HG03378 (cell line): ENCODE measurements at regions not wholly inside any gene's neighbourhood (a gene's known extent, or its start where the extent isn't known, plus 50 kb on each side); places are given as distances from the start of the nearest gene placed in this dataset.
"Not testable (repeated sequence)": the region's sequence is repeated elsewhere in the genome, so short reads cannot be mapped to it uniquely, and the experiment has no call there.

Source experiments
- ATAC-seq: cut with Tn5 transposase; IDR thresholded peaks from one replicate; pipeline ENCODE4 v1.9.1; 2021; ENCODE audit warnings: mild to moderate bottlenecking, moderate library complexity; ENCODE audit not compliant: unreplicated experiment

GRCh38 chr6:26173836-26174145, 86.6 kb downstream of the HFE start:
- no peak for ATAC-seq

GRCh38 chr6:26175033-26175427, 87.8 kb downstream of the HFE start:
- ATAC-seq, result no peak

DNA sequence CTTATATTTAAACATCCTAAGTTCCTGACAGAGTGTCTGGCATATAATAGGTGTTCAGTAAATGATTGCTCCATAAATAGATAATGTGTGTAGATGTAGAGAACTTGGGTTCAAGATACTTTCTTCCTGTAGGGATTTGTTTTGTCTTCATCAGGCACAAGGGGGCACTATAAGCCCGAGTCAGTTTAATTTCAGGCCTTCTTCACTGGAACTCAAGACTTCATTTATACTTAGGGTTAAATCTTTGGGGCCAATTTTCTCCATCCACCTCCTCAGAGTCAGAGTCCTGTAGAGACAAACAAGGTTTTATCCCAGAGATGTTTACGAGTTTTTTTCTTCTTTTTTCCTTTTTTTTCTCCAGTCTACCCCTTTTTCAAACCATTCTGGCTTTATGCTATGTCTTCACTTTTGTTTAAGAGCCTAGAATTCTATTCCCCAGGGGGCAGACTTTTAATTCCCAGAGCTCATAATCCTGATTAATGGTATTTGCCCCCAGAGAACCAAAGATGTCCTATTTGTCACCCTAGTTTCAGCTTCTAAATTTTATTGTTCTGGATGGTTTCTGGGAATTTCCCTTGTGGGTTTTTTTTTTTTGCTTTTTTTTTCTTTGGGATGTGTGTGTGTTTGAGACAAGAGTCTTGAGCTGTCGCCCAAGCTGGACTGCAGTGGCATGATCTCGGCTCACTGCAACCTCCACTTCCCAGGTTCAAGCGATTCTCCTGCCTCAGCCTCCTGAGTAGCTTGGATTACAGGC, 88.4 kb downstream of the HFE start:
- no peak for ATAC-seq

DNA sequence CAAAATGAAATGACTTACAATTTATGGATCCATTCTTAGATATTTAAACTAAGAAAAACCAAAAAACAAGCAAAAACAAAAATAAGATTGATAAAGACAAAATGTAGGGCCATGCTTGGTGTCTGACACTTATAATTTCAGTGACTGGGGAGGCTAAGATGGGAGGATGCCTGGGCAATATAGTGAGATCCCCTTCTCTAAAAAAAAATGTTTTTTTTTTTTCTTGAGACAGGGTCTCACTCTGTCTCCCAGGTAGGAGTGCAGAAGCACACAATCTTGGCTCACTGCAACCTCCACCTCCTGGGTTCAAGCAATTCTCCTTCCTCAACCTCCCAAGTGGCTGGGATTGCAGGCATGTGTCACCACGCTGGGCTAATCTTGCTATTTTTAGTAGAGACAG, 92.4 kb downstream of the HFE start:
- ATAC-seq, result no peak

DNA sequence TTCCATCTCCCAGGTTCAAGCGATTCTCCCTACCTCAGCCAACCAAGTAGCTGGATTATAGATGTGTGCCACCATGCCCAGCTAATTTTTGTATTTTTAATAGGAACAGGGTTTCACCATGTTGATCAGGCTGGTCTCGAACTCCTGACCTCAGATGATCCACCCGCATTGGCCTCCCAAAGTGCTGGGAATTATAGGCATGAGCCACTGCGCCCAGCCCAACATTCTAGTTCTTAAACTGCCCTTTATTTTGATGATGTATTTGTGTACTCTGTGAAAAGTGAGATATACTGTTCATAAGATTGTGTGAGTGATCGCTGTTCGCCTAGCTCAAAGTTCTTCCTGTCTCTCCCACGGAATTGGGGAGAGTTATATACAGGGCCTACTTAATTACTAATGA, 93.1 kb downstream of the HFE start:
- no peak for ATAC-seq

- ATAC-seq, result no peak
These were observed 96.0 kb downstream of the HFE start for GRCh38 chr6:26183237-26183580.

GRCh38 chr6:26183581-26184366, 96.5 kb downstream of the HFE start:
- peak; percentile 53 for ATAC-seq

GRCh38 chr6:26184367-26184891, 97.2 kb downstream of the HFE start:
- no peak for ATAC-seq

- no peak for ATAC-seq
These were observed 97.8 kb downstream of the HFE start for GRCh38 chr6:26185004-26185403.

- ATAC-seq, result no peak
These were observed 98.6 kb downstream of the HFE start for GRCh38 chr6:26185802-26186201.

GRCh38 chr6:26186652-26187051, 99.4 kb downstream of the HFE start:
- no peak for ATAC-seq

DNA sequence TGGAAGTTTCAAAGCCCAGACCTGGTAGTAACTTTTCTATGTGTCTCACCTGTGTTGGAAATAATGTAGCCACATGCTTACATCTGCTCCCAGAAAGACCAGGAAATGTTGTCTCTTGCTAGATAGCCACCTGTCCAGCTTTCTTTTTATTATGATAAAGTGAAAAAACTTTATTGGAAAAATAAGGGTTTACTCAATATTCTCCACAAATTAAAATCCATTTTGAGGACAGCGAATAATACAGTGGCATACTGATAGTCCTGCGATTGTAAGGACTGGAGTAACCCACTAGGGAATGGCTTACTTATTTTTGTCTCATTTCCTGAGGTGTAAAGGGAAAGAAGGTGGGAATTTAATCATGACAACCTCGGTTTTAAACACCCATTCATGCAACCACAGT, 100.1 kb downstream of the HFE start:
- ATAC-seq, result no peak

DNA sequence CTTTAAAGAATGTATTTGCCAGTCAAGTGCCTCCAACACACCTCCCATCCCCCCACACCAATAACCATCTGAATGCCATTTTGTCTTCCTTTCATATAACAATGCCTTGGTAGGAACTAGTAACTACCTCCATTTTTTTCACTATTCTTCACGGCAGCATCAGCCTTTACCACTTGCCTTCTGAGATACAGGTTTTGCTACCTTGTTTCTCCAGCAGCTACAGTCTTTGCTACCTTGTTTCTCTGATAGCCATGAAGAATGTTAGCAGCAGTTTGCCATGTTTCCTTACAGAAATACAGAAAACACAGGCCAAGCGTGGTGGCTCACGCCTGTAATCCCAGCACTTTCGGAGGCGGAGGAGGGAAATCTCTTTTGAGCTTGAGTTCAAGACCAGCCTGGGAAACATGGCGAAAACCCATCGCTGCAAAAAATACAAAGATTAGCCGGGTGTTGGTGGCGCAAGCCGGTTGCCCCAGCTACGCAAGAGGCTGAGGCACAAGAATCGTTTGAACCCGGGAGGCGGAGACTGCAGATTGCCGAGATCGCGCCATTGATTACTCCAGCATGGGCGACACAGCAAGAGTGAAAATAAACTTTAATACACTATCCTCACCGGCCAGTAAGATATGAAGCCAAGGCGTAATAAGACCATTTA, 100.9 kb downstream of the HFE start:
- no peak for ATAC-seq

- ATAC-seq, result not testable (repeated sequence)
These were observed 104.3 kb downstream of the HFE start for GRCh38 chr6:26191512-26191911.

DNA sequence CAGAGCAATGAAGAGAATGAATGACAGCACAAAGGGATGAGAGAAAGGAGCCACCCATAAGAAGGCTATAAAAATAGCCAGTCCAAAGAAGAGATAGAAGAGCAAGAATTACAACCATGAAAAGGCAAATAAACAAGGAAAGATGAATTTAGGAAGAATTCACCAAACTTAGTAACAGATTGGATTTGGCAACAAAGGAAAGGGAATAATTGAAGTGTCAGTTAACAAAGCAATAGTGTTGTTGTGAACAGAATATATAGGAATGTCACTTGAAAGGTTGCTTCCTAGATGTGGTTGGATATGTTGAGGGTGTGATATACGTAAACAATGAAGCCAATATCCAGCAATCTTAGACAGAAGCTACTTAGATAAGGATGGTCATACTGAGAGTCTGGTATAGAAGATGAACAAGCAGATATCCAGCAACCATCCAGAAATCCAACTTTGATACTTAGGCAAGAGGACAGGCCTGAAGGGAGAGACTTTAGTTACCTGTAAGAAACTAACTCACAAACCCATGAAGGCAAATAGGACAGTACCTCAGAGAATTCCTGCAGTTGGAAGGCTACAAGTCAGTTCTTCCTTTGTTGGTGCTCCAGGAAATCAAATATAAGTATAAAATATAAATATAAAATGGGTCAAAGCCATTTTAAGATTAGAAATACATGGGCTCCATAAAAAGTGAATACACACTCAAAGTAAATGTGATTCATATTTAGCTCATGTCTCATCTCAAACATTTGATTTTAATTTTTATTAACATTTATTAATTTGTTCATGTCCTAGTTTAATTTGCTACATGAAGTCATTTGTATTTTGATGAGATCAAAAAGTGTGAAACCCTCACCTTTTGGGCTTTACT, 106.5 kb downstream of the HFE start:
- no peak for ATAC-seq

DNA sequence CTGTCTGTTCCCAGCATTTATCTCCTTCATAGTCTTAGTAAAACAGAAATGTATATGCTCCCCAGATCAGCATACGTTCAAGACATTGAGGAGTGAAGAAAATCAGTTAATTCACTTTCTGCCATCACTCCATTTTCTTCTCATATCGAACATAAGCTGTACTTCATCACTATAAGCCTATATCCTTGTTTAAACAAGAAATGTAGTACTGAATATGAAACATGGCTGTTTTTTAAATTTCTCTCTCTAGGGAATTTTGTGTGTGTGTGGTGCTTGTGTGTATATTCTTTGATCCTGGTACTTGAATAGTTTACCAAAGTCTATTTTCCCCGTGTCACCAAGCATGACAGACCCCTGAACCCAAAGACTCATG, 107.1 kb downstream of the HFE start:
- no peak for ATAC-seq

DNA sequence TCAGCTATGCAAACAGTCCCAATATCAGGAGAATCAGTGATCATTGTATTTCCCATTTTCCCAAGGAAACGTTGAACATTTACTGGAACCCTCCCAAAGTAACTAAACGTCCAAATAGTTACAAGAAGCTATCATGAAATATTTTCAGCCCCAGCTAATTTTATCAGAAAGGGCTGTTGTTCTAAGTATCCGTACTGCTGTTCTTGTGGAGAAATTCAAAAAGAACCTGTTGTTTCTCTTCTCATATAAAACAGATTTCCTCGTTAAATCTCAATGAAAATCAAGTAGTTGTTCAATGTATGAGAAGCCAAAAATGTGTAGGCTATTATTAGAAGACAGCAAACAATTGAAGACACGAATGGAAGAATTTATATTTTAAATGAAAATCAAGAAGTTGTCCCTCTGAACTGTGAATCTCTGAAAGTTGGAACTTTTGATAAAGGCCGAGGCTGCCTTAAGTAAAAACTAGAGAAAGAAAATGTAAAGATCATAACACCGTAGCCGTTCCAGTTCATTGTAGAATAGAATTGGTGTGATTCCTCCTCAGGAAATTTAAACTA, 107.7 kb downstream of the HFE start:
- ATAC-seq, result no peak

GRCh38 chr6:26195376-26195923, 108.2 kb downstream of the HFE start:
- peak; percentile 24 for ATAC-seq

DNA sequence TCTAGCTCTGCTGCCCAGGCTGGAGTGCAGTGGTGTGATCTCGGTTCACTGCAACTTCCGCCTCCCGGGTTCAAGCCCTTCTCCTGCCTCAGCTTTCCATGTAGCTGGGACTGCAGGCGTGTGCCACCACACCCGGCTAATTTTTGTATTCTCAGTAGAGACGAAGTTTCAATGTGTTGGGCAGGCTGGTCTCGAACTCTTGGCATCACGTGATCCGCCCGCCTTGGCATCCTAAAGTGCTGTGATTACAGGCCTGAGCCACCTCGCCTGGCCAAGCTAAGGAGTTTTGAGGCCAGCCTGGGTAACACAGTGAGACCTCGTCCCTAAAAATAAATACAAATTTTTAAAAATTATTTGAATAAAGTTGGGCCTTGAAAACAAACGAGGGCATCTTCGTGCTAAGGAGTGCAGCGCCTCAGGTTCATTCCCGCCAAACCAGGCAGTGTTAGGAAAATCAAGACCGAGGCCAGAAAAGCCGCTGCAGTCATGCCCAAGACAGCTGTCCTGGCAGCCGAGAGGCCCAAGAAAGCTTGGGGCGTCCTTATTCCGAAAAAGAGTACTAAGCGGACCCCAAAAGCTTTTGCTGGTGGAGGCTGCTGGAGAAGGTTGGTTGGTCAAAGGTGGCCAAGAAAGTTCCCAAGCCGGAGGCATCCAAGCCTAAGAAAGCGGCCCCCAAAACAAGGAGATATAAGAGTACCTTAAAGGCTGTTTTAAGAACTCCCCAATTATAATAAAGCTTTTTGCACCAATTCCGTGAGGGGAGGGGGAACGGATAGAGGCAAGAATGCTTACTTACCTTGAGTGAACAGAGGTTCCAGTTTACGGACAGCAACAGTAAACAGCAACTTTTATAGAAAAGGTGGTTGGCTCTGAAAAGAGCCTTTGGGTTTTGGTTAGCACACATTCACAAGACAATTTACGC, 109.0 kb downstream of the HFE start:
- ATAC-seq, result no peak
